ENCODE measurements at regions not wholly inside any gene's neighbourhood (a gene's known extent, or its start where the extent isn't known, plus 50 kb on each side); places are given as distances from the start of the nearest gene placed in this dataset.

- DNase-seq (ENCODE audit: low read depth), result no peak
Measured at GRCh38 chr4:149296503-149296902, 519.1 kb downstream of the IQCM start.

GRCh38 chr4:149296084-149296483 lies 519.6 kb downstream of the IQCM start:
- no peak for DNase-seq (ENCODE audit: low read depth)

- no peak for DNase-seq (ENCODE audit: low read depth)
Measured at GRCh38 chr4:149294601-149295000, 521.0 kb downstream of the IQCM start.

- no peak for DNase-seq (ENCODE audit: low read depth)
Measured at GRCh38 chr4:149293046-149293649, 522.5 kb downstream of the IQCM start.

GRCh38 chr4:149292425-149293007 lies 523.1 kb downstream of the IQCM start:
- no peak for DNase-seq (ENCODE audit: low read depth)

DNA sequence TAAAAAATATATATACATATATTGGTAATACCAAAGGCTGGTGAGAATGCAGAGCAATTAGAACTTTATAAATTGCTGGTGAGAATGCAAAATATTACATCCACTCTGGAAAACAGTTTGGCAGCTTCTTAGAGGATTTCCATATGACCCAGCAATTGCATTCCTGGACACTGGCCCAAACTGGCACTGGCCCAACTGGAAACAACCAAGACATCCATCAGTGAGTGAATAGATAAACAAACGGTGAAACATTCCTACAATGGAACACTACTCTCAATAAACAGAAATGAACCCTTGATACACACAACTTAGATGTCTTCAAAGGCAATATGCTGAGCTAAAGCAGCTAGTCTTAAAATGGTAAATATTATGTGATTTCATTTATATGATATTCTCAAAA lies 524.2 kb downstream of the IQCM start:
- no peak for DNase-seq (ENCODE audit: low read depth)

DNA sequence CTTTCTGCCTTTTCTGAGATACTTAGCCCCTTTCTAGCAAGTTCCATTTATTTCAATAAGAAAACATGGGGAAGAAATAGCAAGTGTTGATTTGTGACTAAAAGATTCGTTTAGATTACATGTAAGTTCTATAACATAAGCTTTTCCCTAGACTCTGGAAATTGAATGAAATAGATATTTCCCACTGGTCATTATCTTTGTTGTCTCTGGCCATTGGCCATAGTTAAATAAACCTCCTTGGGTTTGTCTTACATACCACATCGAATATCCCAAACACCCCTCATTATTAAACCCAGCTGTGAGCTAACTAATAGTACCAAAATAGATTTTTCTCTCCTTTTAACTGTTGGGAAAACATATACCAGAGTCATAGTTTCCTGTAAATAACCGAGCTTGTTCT lies 534.8 kb downstream of the IQCM start:
- peak; percentile 12 for DNase-seq (ENCODE audit: low read depth)

GRCh38 chr4:149279776-149280175 lies 535.9 kb downstream of the IQCM start:
- no peak for DNase-seq (ENCODE audit: low read depth)

- DNase-seq (ENCODE audit: low read depth), result no peak
Measured at GRCh38 chr4:149279331-149279730, 536.3 kb downstream of the IQCM start.

- no peak for DNase-seq (ENCODE audit: low read depth)
Measured at GRCh38 chr4:149277705-149278104, 537.9 kb downstream of the IQCM start.

- DNase-seq (ENCODE audit: low read depth), result no peak
Measured at GRCh38 chr4:149269835-149270234, 545.8 kb downstream of the IQCM start.

DNA sequence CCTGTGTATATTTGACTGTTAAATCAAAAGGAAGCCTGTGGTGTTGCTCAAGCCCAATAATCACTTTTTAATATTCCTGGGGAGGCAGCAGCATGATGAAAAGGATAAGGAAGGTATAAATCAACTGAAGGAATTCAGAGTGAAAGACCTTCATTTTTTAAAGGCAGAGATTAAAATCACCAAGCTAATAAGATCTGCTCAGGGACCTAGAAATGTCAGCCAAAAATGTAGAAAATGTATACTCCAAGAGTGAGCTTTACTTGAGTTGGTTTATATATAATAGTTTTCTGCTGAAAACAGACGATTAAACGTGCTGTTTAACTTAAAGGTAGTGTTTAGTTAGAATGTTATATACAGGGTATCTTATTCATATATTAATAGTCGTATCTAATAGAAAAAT lies 549.3 kb downstream of the IQCM start:
- DNase-seq (ENCODE audit: low read depth), result no peak

- DNase-seq (ENCODE audit: low read depth), result no peak
Measured at GRCh38 chr4:149265645-149266044, 550.0 kb downstream of the IQCM start.

DNA sequence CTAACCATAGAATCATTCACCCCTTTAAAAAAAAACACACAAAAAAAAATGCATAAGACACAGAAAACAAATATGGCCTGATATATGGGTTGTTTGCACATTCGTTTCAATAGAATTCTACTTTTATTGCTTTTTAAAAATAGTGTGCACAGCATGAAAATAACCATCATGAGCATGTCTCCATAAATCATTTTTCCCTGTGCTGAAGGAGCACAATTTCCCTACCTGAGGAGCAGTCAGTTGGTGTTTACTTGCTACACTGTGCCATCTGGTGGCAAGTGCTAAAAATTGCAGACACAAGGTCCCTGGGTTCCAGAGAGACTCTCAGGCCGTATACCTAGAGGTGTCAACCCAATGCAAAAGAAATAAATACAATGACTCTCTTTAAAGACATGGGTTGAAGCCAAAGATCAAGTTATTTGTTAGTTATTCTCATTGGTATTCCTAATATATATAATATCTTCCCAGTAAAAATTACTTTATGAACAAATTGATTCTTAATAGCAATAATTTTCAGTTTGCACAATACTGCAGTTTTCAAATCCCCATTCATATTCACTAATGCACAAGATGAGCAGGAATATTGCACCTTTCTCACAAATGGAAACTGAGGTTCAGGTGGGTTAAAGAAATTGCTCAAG lies 551.4 kb downstream of the IQCM start:
- DNase-seq (ENCODE audit: low read depth), result peak; percentile 28

DNA sequence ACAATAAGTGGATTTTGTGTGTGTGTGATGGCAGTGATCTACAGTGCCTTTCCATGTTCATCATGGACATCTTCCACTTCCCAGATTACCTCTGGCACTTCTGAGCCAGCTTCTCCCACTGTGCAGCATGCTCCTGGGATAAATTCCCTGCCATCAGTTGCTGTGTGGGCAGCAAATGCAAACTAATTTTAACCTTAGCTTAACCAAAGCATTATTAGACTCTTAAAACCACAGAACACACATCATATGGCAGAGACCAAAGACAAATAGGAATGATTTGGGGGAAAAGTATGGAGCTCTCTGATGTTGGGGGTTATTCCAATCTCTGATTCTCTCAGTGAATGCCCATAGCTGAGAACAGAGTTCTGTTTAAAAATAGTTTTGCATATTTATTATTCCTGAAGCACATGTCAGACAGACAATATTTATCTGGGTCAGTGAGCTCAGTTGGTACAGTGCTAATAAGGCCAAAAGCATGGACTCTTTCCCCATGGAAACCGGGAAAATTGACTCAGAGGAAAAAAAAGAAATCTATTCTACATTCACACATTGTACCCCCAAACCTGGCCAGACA lies 567.4 kb downstream of the IQCM start:
- DNase-seq (ENCODE audit: low read depth), result no peak

GRCh38 chr4:149247164-149247563 lies 568.5 kb downstream of the IQCM start:
- DNase-seq (ENCODE audit: low read depth), result no peak

- DNase-seq (ENCODE audit: low read depth), result no peak
Measured at GRCh38 chr4:149245333-149245732, 570.3 kb downstream of the IQCM start.

DNA sequence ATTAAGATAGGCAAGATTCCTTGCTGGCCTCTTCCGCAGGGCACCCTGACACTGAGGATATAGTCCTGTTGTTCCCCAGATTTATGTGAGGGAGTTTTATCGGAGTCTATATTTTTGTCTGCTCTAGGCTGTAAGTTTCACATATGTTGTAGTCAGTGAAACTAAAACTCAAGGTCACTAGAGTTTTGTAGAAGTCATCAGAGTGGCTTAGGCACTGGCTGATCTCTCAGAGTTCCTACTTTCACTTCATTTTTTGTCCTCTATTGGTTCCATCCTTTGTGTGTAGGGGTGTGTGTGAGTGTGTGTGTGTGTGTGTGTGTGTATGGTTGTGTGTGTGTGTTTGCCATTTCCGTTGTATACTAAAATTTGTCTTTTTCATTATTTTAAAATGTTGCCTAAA lies 577.5 kb downstream of the IQCM start:
- no peak for DNase-seq (ENCODE audit: low read depth)

- DNase-seq (ENCODE audit: low read depth), result no peak
Measured at GRCh38 chr4:149234798-149235197, 580.8 kb downstream of the IQCM start.

GRCh38 chr4:149223659-149224058 lies 592.0 kb downstream of the IQCM start:
- DNase-seq (ENCODE audit: low read depth), result peak; percentile 24

- DNase-seq (ENCODE audit: low read depth), result no peak
Measured at GRCh38 chr4:149218672-149219071, 597.0 kb downstream of the IQCM start.

GRCh38 chr4:149214301-149214700 lies 601.3 kb downstream of the IQCM start:
- DNase-seq (ENCODE audit: low read depth), result no peak

- DNase-seq (ENCODE audit: low read depth), result no peak
Measured at GRCh38 chr4:149211876-149212275, 603.8 kb downstream of the IQCM start.

Data from GM04503 (cell line).